OCI-LY7 (cell line): ENCODE measurements at regions not wholly inside any gene's neighbourhood (a gene's known extent, or its start where the extent isn't known, plus 50 kb on each side); places are given as distances from the start of the nearest gene placed in this dataset.

ENCODE experiments used
- CTCF ChIP-seq: fragments of 200-600 bp; sonication (generic); conservative IDR thresholded peaks from 2 replicates; pipeline ENCODE4 v1.5.1; 2014; ENCODE audit warnings: mild to moderate bottlenecking, antibody characterized with exemption, low read length, moderate library complexity, mixed read lengths
- EZH2phosphoT487 ChIP-seq: fragments of 200-600 bp; sonication (generic); IDR thresholded peaks from 2 replicates; pipeline ENCODE4 v1.6.1; 2018; ENCODE audit warnings: low read depth, borderline replicate concordance, mild to moderate bottlenecking, mixed run types, antibody characterized with exemption, low read length, moderate library complexity, mixed read lengths

GRCh38 chr7:93821463-93821862 lies 69.1 kb downstream of the TFPI2 start:
- no peak for TF ChIP-seq CTCF
- TF ChIP-seq EZH2phosphoT487: no peak
